HG02642 (cell line): ENCODE measurements at regions not wholly inside any gene's neighbourhood (a gene's known extent, or its start where the extent isn't known, plus 50 kb on each side); places are given as distances from the start of the nearest gene placed in this dataset.

Experiments used
- ATAC-seq: cut with Tn5 transposase; IDR thresholded peaks from one replicate; pipeline ENCODE4 v1.9.1; 2021; ENCODE audit warnings: mild to moderate bottlenecking; ENCODE audit not compliant: unreplicated experiment, poor library complexity

- no peak for ATAC-seq
Observed at GRCh38 chrX:39202641-39203040, 401.4 kb downstream of the MID1IP1 start.

GRCh38 chrX:39203427-39203826 is 402.2 kb downstream of the MID1IP1 start:
- no peak for ATAC-seq

- no peak for ATAC-seq
Observed at GRCh38 chrX:39204353-39204752, 403.1 kb downstream of the MID1IP1 start.

GRCh38 chrX:39204945-39205344 is 403.7 kb downstream of the MID1IP1 start:
- ATAC-seq = peak; percentile 68

GRCh38 chrX:39205467-39205866 is 404.2 kb downstream of the MID1IP1 start:
- ATAC-seq = no peak

GRCh38 chrX:39206399-39207145 is 405.3 kb downstream of the MID1IP1 start:
- ATAC-seq = no peak

GRCh38 chrX:39211501-39211900 is 410.2 kb downstream of the MID1IP1 start:
- no peak for ATAC-seq

- no peak for ATAC-seq
Observed at GRCh38 chrX:39212456-39212855, 411.2 kb downstream of the MID1IP1 start.

- no peak for ATAC-seq
Observed at GRCh38 chrX:39214387-39215126, 413.3 kb downstream of the MID1IP1 start.

- no peak for ATAC-seq
Observed at GRCh38 chrX:39220952-39221351, 419.7 kb downstream of the MID1IP1 start.

GRCh38 chrX:39222346-39223113 is 421.3 kb downstream of the MID1IP1 start:
- no peak for ATAC-seq

GRCh38 chrX:39226251-39226650 is 425.0 kb downstream of the MID1IP1 start:
- ATAC-seq = no peak

GRCh38 chrX:39227371-39227770 is 426.1 kb downstream of the MID1IP1 start:
- no peak for ATAC-seq

GRCh38 chrX:39238006-39238405 is 436.7 kb downstream of the MID1IP1 start:
- no peak for ATAC-seq

- ATAC-seq = no peak
Observed at GRCh38 chrX:39242187-39242586, 440.9 kb downstream of the MID1IP1 start.

GRCh38 chrX:39244147-39244546 is 442.9 kb downstream of the MID1IP1 start:
- ATAC-seq = no peak

- ATAC-seq = no peak
Observed at GRCh38 chrX:39245024-39245423, 443.8 kb downstream of the MID1IP1 start.

- no peak for ATAC-seq
Observed at GRCh38 chrX:39247536-39247935, 446.3 kb downstream of the MID1IP1 start.

GRCh38 chrX:39248330-39248729 is 447.1 kb downstream of the MID1IP1 start:
- no peak for ATAC-seq

GRCh38 chrX:39249999-39250398 is 448.7 kb downstream of the MID1IP1 start:
- no peak for ATAC-seq

GRCh38 chrX:39251995-39252394 is 450.7 kb downstream of the MID1IP1 start:
- no peak for ATAC-seq
